Esophagus muscularis mucosa (tissue), 4 donors: ENCODE measurements at regions not wholly inside any gene's neighbourhood (a gene's known extent, or its start where the extent isn't known, plus 50 kb on each side); places are given as distances from the start of the nearest gene placed in this dataset.

Experiments
- DNase-seq: peaks from one replicate; pipeline ENCODE4 v3.0.0-alpha.2; 2017; ENCODE audit errors: extremely low spot score
- H3K27ac ChIP-seq, 4 donors: fragments of 200-600 bp; sonication (generic); replicated peaks in 1 of 4; 1 replicate in 3 of 4; 2 replicates in 1 of 4; pipeline ENCODE4 v1.5.1; 2016 to 2019; ENCODE audit warnings: mild to moderate bottlenecking in 1 of 4
- H3K27me3 ChIP-seq, 4 donors: fragments of 200-600 bp; sonication (generic); one replicate each; pipeline versions ENCODE4 v1.5.1 to v1.6.0; 2016 to 2019
- H3K36me3 ChIP-seq, 4 donors: fragments of 200-600 bp; sonication (generic); one replicate each; pipeline ENCODE4 v1.5.1; 2016 to 2019
- H3K4me1 ChIP-seq, 4 donors: fragments of 200-600 bp; sonication (generic); one replicate each; pipeline ENCODE4 v1.5.1; 2016 to 2019
- H3K4me3 ChIP-seq, 4 donors: fragments of 200-600 bp; sonication (generic); 1 replicate in 2 of 4; 2 replicates in 2 of 4; pipeline ENCODE4 v1.5.1; 2016 to 2019; ENCODE audit warnings: mild to moderate bottlenecking in 4 of 4, moderate library complexity in 1 of 4
- H3K9me3 ChIP-seq, 4 donors: fragments of 200-600 bp; sonication (generic); 1 replicate in 3 of 4; 2 replicates in 1 of 4; pipeline ENCODE4 v1.5.1; 2016 to 2019
- EP300 ChIP-seq: sonication (generic); formaldehyde crosslinking; IDR thresholded peaks from one replicate; pipeline ENCODE4 v1.6.1; 2017; ENCODE audit warnings: antibody characterized with exemption
- POLR2A ChIP-seq: fragments of 450-650 bp; IDR thresholded peaks from one replicate; pipeline ENCODE4 v1.6.1; 2017; ENCODE audit warnings: antibody characterized with exemption, moderate library complexity, mild to moderate bottlenecking, low read depth
- POLR2AphosphoS5 ChIP-seq, 2 donors: sonication (generic); formaldehyde crosslinking; IDR thresholded peaks; one replicate each; pipeline ENCODE4 v1.6.1; 2017; ENCODE audit warnings: antibody characterized with exemption in 2 of 2
- WGBS: methylation state at CpG from one replicate; pipeline ENCODE4 v1.1.5; 2018; 5-methylcytosine and 5-hydroxymethylcytosine counted together
- intact Hi-C: fragments of 100-400 bp; cut with DNase I; formaldehyde crosslinking; loops from one replicate; pipeline ENCODE4 v1.15.1; 2023
- TF ChIP-seq, protein P1 (sequence below), 3 experiments: fragments of 200-600 bp in 2 of 3; fragments of 450-650 bp in 1 of 3; sonication (generic) in 2 of 3; IDR thresholded peaks; one replicate each; pipeline ENCODE4 v1.5.1; 2017 to 2019; ENCODE audit warnings: antibody characterized with exemption in 3 of 3, mild to moderate bottlenecking in 2 of 3, moderate library complexity in 1 of 3

DNA sequence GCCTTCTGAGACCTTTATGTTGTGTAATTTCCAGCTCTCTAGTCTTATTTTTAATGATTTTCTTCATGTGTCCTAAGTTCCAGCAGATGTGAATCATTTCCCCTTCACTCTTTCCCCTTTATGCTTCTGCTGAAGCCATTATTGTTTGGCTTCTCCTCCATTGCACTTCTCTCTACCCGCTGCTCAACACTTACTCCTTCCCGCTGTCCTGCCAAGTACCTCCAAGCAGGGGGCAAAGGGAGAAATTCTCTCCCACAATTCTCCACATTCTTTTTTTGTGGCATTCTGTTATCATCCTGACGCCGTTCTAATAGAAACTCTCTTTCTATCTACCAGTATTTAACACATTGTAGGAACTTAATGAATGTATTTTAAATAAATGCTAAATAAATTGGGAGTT, 388.9 kb upstream of the TPK1 start:
- 46% methylated on average over 4 of the region's 4 CpGs for WGBS
- DNase-seq: no peak

DNA sequence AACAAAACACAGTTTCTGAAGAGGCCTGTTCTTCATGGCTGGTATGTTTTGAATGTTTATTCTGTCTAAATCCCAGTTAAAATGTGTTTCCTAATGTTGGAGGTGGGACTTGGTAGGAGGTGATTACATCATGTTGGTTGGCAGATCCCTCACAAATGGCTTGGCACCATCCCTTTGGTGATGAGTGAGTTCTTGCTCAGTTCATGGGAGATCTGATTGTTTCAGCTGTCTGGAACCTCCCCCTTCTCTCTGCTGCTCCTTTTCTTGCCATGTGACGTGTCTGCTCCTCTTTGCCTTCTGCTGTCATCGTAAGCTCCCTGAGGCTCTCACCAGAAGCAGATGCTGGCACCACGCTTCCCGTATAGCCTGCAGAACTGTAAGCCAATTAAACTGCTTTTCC, 383.6 kb upstream of the TPK1 start:
- TF ChIP-seq, protein P1, sequence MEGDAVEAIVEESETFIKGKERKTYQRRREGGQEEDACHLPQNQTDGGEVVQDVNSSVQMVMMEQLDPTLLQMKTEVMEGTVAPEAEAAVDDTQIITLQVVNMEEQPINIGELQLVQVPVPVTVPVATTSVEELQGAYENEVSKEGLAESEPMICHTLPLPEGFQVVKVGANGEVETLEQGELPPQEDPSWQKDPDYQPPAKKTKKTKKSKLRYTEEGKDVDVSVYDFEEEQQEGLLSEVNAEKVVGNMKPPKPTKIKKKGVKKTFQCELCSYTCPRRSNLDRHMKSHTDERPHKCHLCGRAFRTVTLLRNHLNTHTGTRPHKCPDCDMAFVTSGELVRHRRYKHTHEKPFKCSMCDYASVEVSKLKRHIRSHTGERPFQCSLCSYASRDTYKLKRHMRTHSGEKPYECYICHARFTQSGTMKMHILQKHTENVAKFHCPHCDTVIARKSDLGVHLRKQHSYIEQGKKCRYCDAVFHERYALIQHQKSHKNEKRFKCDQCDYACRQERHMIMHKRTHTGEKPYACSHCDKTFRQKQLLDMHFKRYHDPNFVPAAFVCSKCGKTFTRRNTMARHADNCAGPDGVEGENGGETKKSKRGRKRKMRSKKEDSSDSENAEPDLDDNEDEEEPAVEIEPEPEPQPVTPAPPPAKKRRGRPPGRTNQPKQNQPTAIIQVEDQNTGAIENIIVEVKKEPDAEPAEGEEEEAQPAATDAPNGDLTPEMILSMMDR (IDR thresholded peaks at IDR 0.05): no peak
- TF ChIP-seq POLR2AphosphoS5 (IDR thresholded peaks at IDR 0.05) (no peak), POLR2A (no peak), EP300 (no peak)
- WGBS: 63% methylated on average over 4 of the region's 4 CpGs
- intact Hi-C loops: no loop called here

More for the DNA sequence above, 388.9 kb upstream of the TPK1 start:
- Histone ChIP-seq H3K27me3 (no peaks in the 10 kb centered on the region), H3K4me1 (no peaks in the 10 kb centered on the region), H3K4me3 (no peak overlapping the region), H3K9me3 (no peaks in the 10 kb centered on the region), H3K27ac (no peak overlapping the region), H3K36me3 (no peaks in the 10 kb centered on the region)
- intact Hi-C loops: no loop called here
- TF ChIP-seq, protein P1 (IDR thresholded peaks at IDR 0.05): no peak
- TF ChIP-seq POLR2AphosphoS5 (IDR thresholded peaks at IDR 0.05) (no peak), POLR2A (no peak), EP300 (no peak)

DNA sequence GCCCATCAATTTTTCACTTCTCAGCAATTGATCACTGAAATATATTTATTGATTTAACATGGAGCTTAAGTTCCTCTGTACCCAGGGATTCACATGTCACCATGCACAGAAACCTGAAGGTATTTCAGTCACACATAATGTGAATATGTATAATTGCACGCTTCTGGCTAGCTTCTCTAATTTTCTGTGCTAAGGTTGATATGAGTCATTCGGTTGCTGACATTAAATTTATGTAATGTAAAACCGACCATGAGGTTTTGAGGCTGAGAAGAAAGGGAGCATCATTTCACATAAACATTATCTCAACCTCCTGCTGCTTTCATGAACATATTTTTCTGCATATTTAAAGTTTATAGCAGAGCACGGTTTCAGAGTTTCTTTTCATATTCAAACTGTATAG, 381.0 kb upstream of the TPK1 start:
- Histone ChIP-seq H3K27me3 (no peaks in the 10 kb centered on the region), H3K9me3 (no peaks in the 10 kb centered on the region), H3K4me3 (no peak overlapping the region), H3K4me1 (no peaks in the 10 kb centered on the region), H3K27ac (no peak overlapping the region), H3K36me3 (no peaks in the 10 kb centered on the region)
- 55% methylated on average over 4 of the region's 4 CpGs for WGBS
- DNase-seq: no peak
- TF ChIP-seq, protein P1 (IDR thresholded peaks at IDR 0.05): no peak
- TF ChIP-seq EP300 (no peak), POLR2A (no peak), POLR2AphosphoS5 (IDR thresholded peaks at IDR 0.05) (no peak)
- intact Hi-C loops: no loop called here

More for the DNA sequence above, 383.6 kb upstream of the TPK1 start:
- DNase-seq: no peak
- Histone ChIP-seq H3K36me3 (no peaks in the 10 kb centered on the region), H3K27me3 (no peaks in the 10 kb centered on the region), H3K4me1 (no peaks in the 10 kb centered on the region), H3K9me3 (no peaks in the 10 kb centered on the region), H3K27ac (no peak overlapping the region), H3K4me3 (no peak overlapping the region)

DNA sequence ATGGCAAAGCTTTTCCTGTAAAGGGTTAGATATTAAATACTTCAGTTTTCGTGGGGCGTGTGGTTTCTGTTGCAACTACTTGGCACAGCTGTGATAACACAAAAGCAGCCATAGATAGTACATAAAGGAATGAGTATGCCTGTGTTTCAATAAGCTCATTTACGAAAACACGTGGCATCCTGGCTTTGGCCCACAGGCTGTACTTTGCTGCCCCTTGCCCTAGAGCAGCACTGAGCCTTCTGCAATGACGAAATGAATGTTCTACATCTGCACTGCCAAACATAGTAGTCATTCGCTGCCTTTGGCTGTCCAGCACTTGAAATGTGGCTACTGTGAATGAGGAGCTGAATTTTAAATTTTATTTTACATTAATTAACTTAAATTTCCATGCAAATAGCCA, 376.2 kb upstream of the TPK1 start:
- H3K4me3 ChIP-seq: no peak overlapping the region
- H3K36me3 ChIP-seq: no peaks in the 10 kb centered on the region
- 58% methylated on average over 6 of the region's 6 CpGs for WGBS
- H3K9me3 ChIP-seq: no peaks in the 10 kb centered on the region
- no peaks in the 10 kb centered on the region for H3K27me3 ChIP-seq
- no peak for DNase-seq
- TF ChIP-seq EP300 (no peak), POLR2A (no peak), POLR2AphosphoS5 (IDR thresholded peaks at IDR 0.05) (no peak)
- H3K27ac ChIP-seq: no peak overlapping the region
- no peaks in the 10 kb centered on the region for H3K4me1 ChIP-seq
- intact Hi-C loops: no loop called here

DNA sequence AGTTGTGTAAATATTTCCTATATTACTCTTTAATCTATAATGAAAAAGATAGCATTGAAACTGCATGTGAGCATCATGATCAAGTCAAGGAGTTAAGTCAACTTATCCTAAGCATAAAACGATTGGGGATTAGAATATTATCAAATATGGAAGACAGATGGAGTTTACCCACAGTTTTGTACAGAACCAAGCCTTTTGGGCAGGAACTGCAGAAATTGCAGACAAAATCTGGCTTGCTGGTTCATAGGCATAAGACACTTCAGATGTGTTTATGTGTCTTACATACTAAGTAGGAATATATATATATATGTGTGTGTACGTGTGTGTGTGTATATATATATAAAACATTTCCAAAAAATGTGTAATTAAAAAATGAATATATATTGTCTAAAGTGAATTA, 375.4 kb upstream of the TPK1 start:
- intact Hi-C loops: no loop called here
- no peak for DNase-seq
- H3K36me3 ChIP-seq: no peaks in the 10 kb centered on the region
- H3K4me3 ChIP-seq: no peak overlapping the region
- no peak overlapping the region for H3K27ac ChIP-seq
- no peaks in the 10 kb centered on the region for H3K9me3 ChIP-seq
- H3K4me1 ChIP-seq: no peaks in the 10 kb centered on the region
- H3K27me3 ChIP-seq: no peaks in the 10 kb centered on the region
- 51% methylated on average over 2 of the region's 2 CpGs for WGBS
- no peak for TF ChIP-seq EP300
- no peak for TF ChIP-seq POLR2A
- no peak for TF ChIP-seq POLR2AphosphoS5 (IDR thresholded peaks at IDR 0.05)
- TF ChIP-seq, protein P1 (IDR thresholded peaks at IDR 0.05): no peak
